T-cell (primary cell): ENCODE measurements at regions not wholly inside any gene's neighbourhood (a gene's known extent, or its start where the extent isn't known, plus 50 kb on each side); places are given as distances from the start of the nearest gene placed in this dataset.

ENCODE experiments used
- ATAC-seq, 4 experiments: fragments of 200-7000 bp in 3 of 4; fragments of 150-1000 bp in 1 of 4; cut with Tn5 transposase; replicated peaks in 1 of 4; 1 replicate in 3 of 4; 2 replicates in 1 of 4; pipeline ENCODE4 v1.10.0; 2021; ENCODE audit warnings: moderate library complexity in 3 of 4, mild to moderate bottlenecking in 2 of 4, moderate number of reproducible peaks in 1 of 4
- CTCF ChIA-PET, 2 donors: fragments of 300-600 bp; sonication (Branson Sonifier 250); formaldehyde crosslinking; loops; one replicate each; lab custom pipeline; 2022; ENCODE audit warnings: antibody characterized with exemption in 2 of 2; lab: Charles Lee
- POLR2A ChIA-PET, 2 donors: fragments of 300-600 bp; sonication (Branson Sonifier 250); formaldehyde crosslinking; loops; one replicate each; lab custom pipeline; 2022; ENCODE audit warnings: antibody characterized with exemption in 2 of 2; lab: Charles Lee
- DNase-seq, 35 experiments: peaks; one replicate each; pipeline versions ENCODE4 v3.0.0 to v3.0.0-alpha.2; 2013 to 2023
- H3K27ac ChIP-seq: one replicate; pipeline ENCODE4 v1.5.1; 2013; ENCODE audit warnings: low read length
- H3K27me3 ChIP-seq, 2 experiments: replicated peaks in 1 of 2; 1 replicate in 1 of 2; 2 replicates in 1 of 2; pipeline versions ENCODE4 v1.6.1 to v1.7.0; 2013; ENCODE audit warnings: low read length in 1 of 2, mixed read lengths in 1 of 2; ENCODE audit not compliant: control insufficient read depth in 2 of 2, insufficient read depth in 2 of 2; ENCODE audit errors: extremely low read depth in 1 of 2
- H3K36me3 ChIP-seq, 2 donors: 1 replicate in 1 of 2; 2 replicates in 1 of 2; pipeline versions ENCODE4 v1.6.1 to v1.7.0; 2013; ENCODE audit warnings: low read length in 1 of 2; ENCODE audit not compliant: control insufficient read depth in 2 of 2, insufficient read depth in 1 of 2; ENCODE audit errors: extremely low read depth in 1 of 2
- H3K4me1 ChIP-seq, 2 experiments: 1 replicate in 1 of 2; 2 replicates in 1 of 2; pipeline versions ENCODE4 v1.6.1 to v1.7.0; 2013; ENCODE audit warnings: low read length in 2 of 2, mixed read lengths in 1 of 2; ENCODE audit not compliant: insufficient read depth in 2 of 2, control insufficient read depth in 1 of 2; ENCODE audit errors: extremely low read depth in 1 of 2
- H3K4me3 ChIP-seq, 2 donors: 1 replicate in 1 of 2; 2 replicates in 1 of 2; pipeline versions ENCODE4 v1.5.1 to v1.7.0; 2013; ENCODE audit warnings: mild to moderate bottlenecking in 2 of 2, low read length in 1 of 2, moderate library complexity in 1 of 2; ENCODE audit not compliant: control insufficient read depth in 1 of 2; ENCODE audit errors: extremely low read depth in 1 of 2
- H3K9me3 ChIP-seq: 2 replicates; pipeline ENCODE4 v1.7.0; 2013
- H3K27ac Mint-ChIP-seq, 2 donors: one replicate each; pipeline ENCODE4 v1.8.0; 2020 to 2021; ENCODE audit warnings: mild to moderate bottlenecking in 2 of 2, mixed read lengths in 2 of 2
- H3K27me3 Mint-ChIP-seq, 2 donors: one replicate each; pipeline ENCODE4 v1.8.0; 2021 to 2022; ENCODE audit warnings: mixed read lengths in 2 of 2
- H3K36me3 Mint-ChIP-seq: one replicate; pipeline ENCODE4 v1.8.0; 2021; ENCODE audit warnings: mixed read lengths
- H3K4me1 Mint-ChIP-seq, 3 donors: one replicate each; pipeline ENCODE4 v1.8.0; 2020 to 2022; ENCODE audit warnings: mixed read lengths in 3 of 3, mild to moderate bottlenecking in 1 of 3
- H3K4me3 Mint-ChIP-seq, 3 donors: one replicate each; pipeline ENCODE4 v1.8.0; 2020 to 2022; ENCODE audit warnings: mild to moderate bottlenecking in 3 of 3, mixed read lengths in 3 of 3, moderate library complexity in 3 of 3
- H3K9me3 Mint-ChIP-seq, 3 donors: one replicate each; pipeline ENCODE4 v1.8.0; 2020 to 2022; ENCODE audit warnings: mixed read lengths in 3 of 3
- WGBS: methylation state at CpG from one replicate; pipeline ENCODE4 v1.1.5; 2013; ENCODE audit warnings: missing lambda C conversion rate; ENCODE audit not compliant: insufficient coverage; 5-methylcytosine and 5-hydroxymethylcytosine counted together

DNA sequence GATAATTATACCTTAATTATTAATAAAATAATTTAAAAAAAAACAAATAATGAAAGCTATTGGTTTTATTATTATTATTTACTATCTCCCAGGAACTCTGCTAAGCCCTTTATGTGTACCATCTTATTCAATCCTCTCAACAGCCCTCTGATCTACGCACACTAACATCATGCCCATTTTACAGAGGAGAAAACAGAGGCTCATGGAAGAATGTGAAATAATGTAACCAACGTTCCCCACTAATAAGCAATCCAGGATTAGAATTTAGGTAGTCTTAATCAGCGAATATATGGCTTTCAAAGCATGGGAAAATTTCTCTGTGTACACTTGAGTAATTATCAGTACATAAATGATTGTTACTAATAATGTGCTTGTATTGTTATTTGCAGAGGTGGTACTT, 89.0 kb downstream of the MAFB start:
- Mint-ChIP-seq H3K4me1 (no peaks in the 10 kb centered on the region), H3K9me3 (peaks cover 0 to 19% (median 11%) of the 10 kb centered on the region in 3 donors), H3K4me3 (no peak overlapping the region), H3K27ac (no peak overlapping the region), H3K27me3 (peaks cover 5 to 21% of the 10 kb centered on the region in 2 donors), H3K36me3 (no peaks in the 10 kb centered on the region)
- Histone ChIP-seq H3K36me3 (no peaks in the 10 kb centered on the region), H3K27ac (no peak overlapping the region), H3K4me3 (no peak overlapping the region), H3K4me1 (no peaks in the 10 kb centered on the region), H3K9me3 (peaks cover 2% of the 10 kb centered on the region), H3K27me3 (peaks cover 0 to 8% of the 10 kb centered on the region in 2 experiments)
- no peak for ATAC-seq
- no CpG with 5 or more reads among the region's 3 CpGs for WGBS
- DNase-seq, result no peak
- CTCF ChIA-PET, result no interaction called here
- POLR2A ChIA-PET, result no interaction called here

DNA sequence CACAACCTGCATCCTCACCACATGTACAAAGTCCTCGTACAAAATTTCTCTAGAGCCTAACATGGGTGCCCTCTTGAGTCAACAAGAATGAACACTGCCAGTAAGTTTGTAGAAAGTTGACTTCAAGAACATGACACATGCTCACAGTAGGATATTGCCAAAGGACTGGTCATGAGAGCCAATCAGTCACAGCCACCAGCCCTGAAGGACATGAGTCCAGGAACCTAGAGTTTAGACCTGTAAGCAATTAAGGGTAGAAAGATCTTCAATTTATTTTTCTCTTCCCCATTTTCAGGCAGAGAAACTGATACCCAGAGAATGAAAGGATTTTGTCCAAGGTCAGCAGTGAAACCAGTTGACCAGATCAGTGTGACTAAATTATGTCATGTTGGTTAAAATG, 96.1 kb downstream of the MAFB start:
- Mint-ChIP-seq H3K4me1 (no peaks in the 10 kb centered on the region), H3K27ac (no peak overlapping the region), H3K27me3 (peaks cover 24 to 40% of the 10 kb centered on the region in 2 donors), H3K4me3 (no peak overlapping the region), H3K36me3 (no peaks in the 10 kb centered on the region), H3K9me3 (peaks cover 0 to 13% (median 0%) of the 10 kb centered on the region in 3 donors)
- no peaks in the 10 kb centered on the region for H3K36me3 ChIP-seq
- ChIA-PET CTCF (no interaction called here), POLR2A (no interaction called here)
- H3K27ac ChIP-seq, result no peak overlapping the region
- ATAC-seq, result no peak
- H3K27me3 ChIP-seq, result peaks cover 0 to 8% of the 10 kb centered on the region in 2 experiments
- H3K9me3 ChIP-seq, result no peaks in the 10 kb centered on the region
- no peaks in the 10 kb centered on the region for H3K4me1 ChIP-seq
- DNase-seq, result no peak
- 60% methylated on average over 1 of the region's 1 CpG for WGBS
- no peak overlapping the region for H3K4me3 ChIP-seq

DNA sequence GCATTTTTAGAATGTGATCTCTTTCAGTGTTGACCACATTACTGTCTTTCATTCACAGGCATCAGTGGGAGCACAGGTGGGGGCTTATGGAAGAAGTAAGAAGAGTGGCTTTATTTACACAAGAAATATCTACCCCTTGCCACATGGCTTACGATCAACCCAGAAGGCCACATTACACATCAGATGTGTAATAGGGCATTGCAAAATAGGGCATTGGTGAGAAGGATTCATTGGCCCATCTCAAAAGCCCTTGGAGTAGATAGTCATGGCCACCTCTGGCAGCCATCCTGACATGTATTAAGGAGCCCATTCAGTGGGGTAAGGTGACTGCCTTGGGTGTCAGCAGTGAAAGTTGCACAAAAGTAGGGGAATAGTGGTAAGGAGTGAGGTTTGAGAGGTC, 97.5 kb downstream of the MAFB start:
- H3K4me1 Mint-ChIP-seq, result no peaks in the 10 kb centered on the region
- POLR2A ChIA-PET, result no interaction called here
- H3K27ac ChIP-seq, result no peak overlapping the region
- CTCF ChIA-PET, result no interaction called here
- H3K9me3 Mint-ChIP-seq, result peaks cover 0 to 13% (median 0%) of the 10 kb centered on the region in 3 donors
- H3K27me3 ChIP-seq, result peaks cover 0 to 10% of the 10 kb centered on the region in 2 experiments
- no peaks in the 10 kb centered on the region for H3K36me3 Mint-ChIP-seq
- ATAC-seq (no peak), DNase-seq (no peak)
- H3K36me3 ChIP-seq, result no peaks in the 10 kb centered on the region
- no peaks in the 10 kb centered on the region for H3K9me3 ChIP-seq
- no CpG with 5 or more reads among the region's 1 CpG for WGBS
- H3K27me3 Mint-ChIP-seq, result peaks cover 24 to 33% of the 10 kb centered on the region in 2 donors
- H3K4me3 Mint-ChIP-seq, result no peak overlapping the region
- H3K4me3 ChIP-seq, result no peak overlapping the region
- H3K4me1 ChIP-seq, result no peaks in the 10 kb centered on the region
- H3K27ac Mint-ChIP-seq, result no peak overlapping the region

DNA sequence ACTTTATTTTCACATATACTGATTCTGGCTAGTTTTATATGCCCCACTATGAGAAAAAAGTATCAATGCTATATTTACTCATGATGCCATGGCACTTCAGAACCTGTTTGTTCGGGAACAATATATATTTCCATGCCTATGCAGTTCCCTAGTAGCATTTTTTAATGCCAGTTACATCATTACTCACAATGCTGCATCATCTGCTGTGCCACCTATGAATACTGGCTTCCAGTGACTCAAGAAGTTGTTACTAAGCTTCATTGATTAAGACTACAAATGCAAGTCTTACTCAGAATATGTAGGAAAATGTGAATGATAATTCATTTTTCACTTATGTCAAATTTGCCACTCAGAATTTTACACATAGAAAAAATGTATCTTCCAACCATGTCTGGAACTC, 97.9 kb downstream of the MAFB start:
- POLR2A ChIA-PET, result no interaction called here
- no peaks in the 10 kb centered on the region for H3K4me1 Mint-ChIP-seq
- H3K36me3 ChIP-seq, result no peaks in the 10 kb centered on the region
- no peak overlapping the region for H3K4me3 ChIP-seq
- ATAC-seq (no peak), DNase-seq (no peak)
- H3K27ac Mint-ChIP-seq, result no peak overlapping the region
- 14% methylated on average over 1 of the region's 1 CpG for WGBS
- H3K27ac ChIP-seq, result no peak overlapping the region
- peaks cover 2 to 9% of the 10 kb centered on the region in 2 experiments for H3K27me3 ChIP-seq
- no peaks in the 10 kb centered on the region for H3K4me1 ChIP-seq
- CTCF ChIA-PET, result no interaction called here
- H3K9me3 ChIP-seq, result no peaks in the 10 kb centered on the region
- H3K27me3 Mint-ChIP-seq, result peaks cover 24 to 33% of the 10 kb centered on the region in 2 donors
- H3K4me3 Mint-ChIP-seq, result no peak overlapping the region
- peaks cover 0 to 13% (median 0%) of the 10 kb centered on the region in 3 donors for H3K9me3 Mint-ChIP-seq
- H3K36me3 Mint-ChIP-seq, result no peaks in the 10 kb centered on the region

DNA sequence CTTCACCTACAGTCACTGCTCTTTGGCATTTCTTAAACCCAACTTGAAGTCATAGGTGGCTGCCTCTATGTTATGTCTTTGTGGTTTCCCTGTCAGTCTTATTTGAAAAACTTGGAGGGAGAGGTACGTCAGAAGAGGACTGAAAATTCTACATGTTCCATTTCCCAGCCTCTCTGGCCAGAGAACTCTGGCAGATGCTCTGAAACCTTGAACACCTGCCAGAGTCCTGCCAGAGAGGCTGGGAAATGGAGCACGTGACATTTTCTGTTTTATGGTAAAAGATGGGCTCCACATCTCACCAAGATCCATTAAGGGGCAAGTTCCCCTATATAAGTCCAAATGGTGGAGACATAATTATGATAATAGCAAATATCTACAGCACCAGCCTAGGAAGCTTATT, 99.5 kb downstream of the MAFB start:
- Mint-ChIP-seq H3K27me3 (peaks cover 19 to 22% of the 10 kb centered on the region in 2 donors), H3K9me3 (peaks cover 0 to 13% (median 0%) of the 10 kb centered on the region in 3 donors), H3K27ac (no peak overlapping the region), H3K36me3 (no peaks in the 10 kb centered on the region), H3K4me3 (no peak overlapping the region), H3K4me1 (no peaks in the 10 kb centered on the region)
- H3K4me3 ChIP-seq, result no peak overlapping the region
- POLR2A ChIA-PET, result no interaction called here
- no peaks in the 10 kb centered on the region for H3K9me3 ChIP-seq
- ATAC-seq (no peak), DNase-seq (no peak)
- H3K27ac ChIP-seq, result no peak overlapping the region
- WGBS, result no CpG with 5 or more reads among the region's 2 CpGs
- CTCF ChIA-PET, result no interaction called here
- no peaks in the 10 kb centered on the region for H3K36me3 ChIP-seq
- H3K27me3 ChIP-seq, result peaks cover 3 to 6% of the 10 kb centered on the region in 2 experiments
- no peaks in the 10 kb centered on the region for H3K4me1 ChIP-seq

DNA sequence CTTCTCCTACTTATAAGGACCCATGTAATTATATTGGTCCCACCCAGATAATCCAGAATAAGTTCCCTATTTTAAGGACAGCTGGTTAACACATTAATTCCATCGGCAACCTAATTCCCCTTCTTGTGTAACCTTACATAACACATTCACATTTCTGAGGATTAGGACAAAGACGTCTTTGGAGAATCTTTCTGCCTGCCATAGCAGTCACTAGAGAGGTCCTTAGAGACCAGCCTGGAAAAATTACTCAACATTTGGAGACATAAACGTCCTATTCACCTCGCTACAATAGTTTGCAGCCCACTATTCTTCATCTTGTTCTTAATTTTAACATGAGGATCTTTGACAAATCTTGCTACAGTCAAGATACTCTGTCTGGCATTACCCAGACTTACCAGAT, 100.1 kb downstream of the MAFB start:
- WGBS, result 56% methylated on average over 3 of the region's 4 CpGs

DNA sequence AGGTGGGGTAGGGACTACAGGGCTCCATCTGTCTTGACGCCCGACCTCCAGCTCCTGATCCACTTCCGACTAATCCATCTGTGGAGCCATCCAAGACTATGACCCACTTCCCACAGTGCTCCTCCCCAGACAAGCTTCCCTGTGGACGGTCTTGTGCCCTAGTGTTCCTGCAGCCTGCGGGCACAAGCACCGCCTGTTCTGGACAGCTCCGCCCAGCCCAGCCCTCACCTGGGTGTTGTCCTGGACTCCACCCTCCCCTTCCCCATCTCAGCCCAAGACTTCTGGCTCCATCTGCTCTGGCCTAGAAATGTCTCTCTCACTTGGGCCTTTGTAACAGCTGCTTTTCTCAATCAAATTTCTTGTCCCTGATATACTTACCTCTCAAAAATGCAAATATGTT, 102.0 kb downstream of the MAFB start:
- H3K4me3 Mint-ChIP-seq, result no peak overlapping the region
- CTCF ChIA-PET, result no interaction called here

More for the DNA sequence above, 100.1 kb downstream of the MAFB start:
- Histone ChIP-seq H3K27ac (no peak overlapping the region), H3K4me3 (no peak overlapping the region), H3K4me1 (no peaks in the 10 kb centered on the region), H3K36me3 (no peaks in the 10 kb centered on the region), H3K27me3 (peaks cover 3 to 6% of the 10 kb centered on the region in 2 experiments), H3K9me3 (no peaks in the 10 kb centered on the region)
- Mint-ChIP-seq H3K27me3 (peaks cover 19 to 22% of the 10 kb centered on the region in 2 donors), H3K36me3 (no peaks in the 10 kb centered on the region), H3K27ac (no peak overlapping the region), H3K4me3 (no peak overlapping the region), H3K4me1 (no peaks in the 10 kb centered on the region), H3K9me3 (peaks cover 0 to 13% (median 0%) of the 10 kb centered on the region in 3 donors)
- POLR2A ChIA-PET, result no interaction called here
- DNase-seq (no peak), ATAC-seq (no peak)
- CTCF ChIA-PET, result no interaction called here

More for the DNA sequence above, 102.0 kb downstream of the MAFB start:
- no peak for ATAC-seq
- WGBS, result 68% methylated on average over 7 of the region's 7 CpGs
- H3K9me3 Mint-ChIP-seq, result peaks cover 0 to 6% (median 0%) of the 10 kb centered on the region in 3 donors
- H3K27ac Mint-ChIP-seq, result no peak overlapping the region
- no peak for DNase-seq
- POLR2A ChIA-PET, result no interaction called here
- H3K27ac ChIP-seq, result no peak overlapping the region
- H3K36me3 ChIP-seq, result no peaks in the 10 kb centered on the region
- H3K9me3 ChIP-seq, result no peaks in the 10 kb centered on the region
- no peaks in the 10 kb centered on the region for H3K36me3 Mint-ChIP-seq
- no peak overlapping the region for H3K4me3 ChIP-seq
- H3K4me1 ChIP-seq, result no peaks in the 10 kb centered on the region
- H3K27me3 ChIP-seq, result peaks cover 3 to 9% of the 10 kb centered on the region in 2 experiments
- H3K27me3 Mint-ChIP-seq, result peaks cover 16 to 17% of the 10 kb centered on the region in 2 donors
- no peaks in the 10 kb centered on the region for H3K4me1 Mint-ChIP-seq
